Activated naive CD4-positive, alpha-beta T cell treated with anti-CD3 and anti-CD28 coated beads for 36 hours (primary cell): ENCODE measurements at regions not wholly inside any gene's neighbourhood (a gene's known extent, or its start where the extent isn't known, plus 50 kb on each side); places are given as distances from the start of the nearest gene placed in this dataset.
"Not testable (repeated sequence)": the region's sequence is repeated elsewhere in the genome, so short reads cannot be mapped to it uniquely, and the experiment has no call there.

Experiments
- CTCF ChIA-PET: fragments of 350-600 bp; sonication (Branson Sonifier 250); formaldehyde crosslinking; loops from one replicate; lab custom pipeline; 2021; ENCODE audit warnings: antibody characterized with exemption; lab: Charles Lee
- DNase-seq: peaks from one replicate; pipeline ENCODE4 v3.0.0-alpha.2; 2020
- H3K27ac Mint-ChIP-seq: one replicate; pipeline ENCODE4 v1.8.0; 2021; ENCODE audit warnings: mild to moderate bottlenecking, mixed read lengths
- H3K27me3 Mint-ChIP-seq: one replicate; pipeline ENCODE4 v1.8.0; 2021; ENCODE audit warnings: low read depth, mixed read lengths
- H3K36me3 Mint-ChIP-seq: one replicate; pipeline ENCODE4 v1.8.0; 2021; ENCODE audit warnings: low read depth, mixed read lengths
- H3K4me1 Mint-ChIP-seq: one replicate; pipeline ENCODE4 v1.8.0; 2021; ENCODE audit warnings: low read depth, mixed read lengths
- H3K4me3 Mint-ChIP-seq: one replicate; pipeline ENCODE4 v1.8.0; 2021; ENCODE audit warnings: mild to moderate bottlenecking, moderate library complexity, mixed read lengths
- H3K9me3 Mint-ChIP-seq: one replicate; pipeline ENCODE4 v1.8.0; 2021; ENCODE audit warnings: mixed read lengths
- intact Hi-C: fragments of 100-400 bp; cut with micrococcal nuclease; formaldehyde crosslinking; loops from one replicate; pipeline ENCODE4 v1.15.1; 2023

- H3K4me3 Mint-ChIP-seq, H3K36me3 Mint-ChIP-seq, H3K27ac Mint-ChIP-seq, H3K4me1 Mint-ChIP-seq, DNase-seq, CTCF ChIA-PET, H3K9me3 Mint-ChIP-seq, H3K27me3 Mint-ChIP-seq, intact Hi-C loops: not testable (repeated sequence)
These were observed 559.0 kb downstream of the CD109 start for GRCh38 chr6:74255007-74255406.

GRCh38 chr6:74254147-74254546 lies 558.1 kb downstream of the CD109 start:
- CTCF ChIA-PET, H3K27ac Mint-ChIP-seq, H3K4me1 Mint-ChIP-seq, H3K4me3 Mint-ChIP-seq, H3K27me3 Mint-ChIP-seq, DNase-seq, intact Hi-C loops, H3K36me3 Mint-ChIP-seq, H3K9me3 Mint-ChIP-seq: not testable (repeated sequence)

DNA sequence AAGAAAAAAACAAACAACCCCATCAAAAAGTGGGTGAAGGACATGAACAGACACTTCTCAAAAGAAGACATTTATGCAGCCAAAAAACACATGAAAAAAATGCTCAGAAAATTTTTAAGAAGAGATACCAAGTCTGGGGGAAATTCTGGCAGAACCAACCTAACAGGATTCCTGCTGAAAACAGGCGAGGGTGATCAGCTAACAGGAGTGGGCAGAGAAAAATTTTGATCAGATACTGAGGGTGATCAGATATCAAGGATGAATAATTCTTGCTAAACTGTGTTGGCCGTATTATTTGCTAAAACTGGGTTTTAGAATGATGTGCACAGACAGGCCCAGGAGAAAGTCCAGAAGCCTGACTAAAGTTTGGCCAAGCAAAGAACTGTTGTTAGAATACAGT lies 557.3 kb downstream of the CD109 start:
- no peak overlapping the region for H3K27ac Mint-ChIP-seq
- no peak for DNase-seq
- H3K4me3 Mint-ChIP-seq, result no peak overlapping the region
- no peaks in the 10 kb centered on the region for H3K4me1 Mint-ChIP-seq
- CTCF ChIA-PET, result no interaction called here
- intact Hi-C loops, result no loop called here
- H3K27me3 Mint-ChIP-seq, result no peaks in the 10 kb centered on the region
- H3K9me3 Mint-ChIP-seq, result no peaks in the 10 kb centered on the region
- H3K36me3 Mint-ChIP-seq, result no peaks in the 10 kb centered on the region

DNA sequence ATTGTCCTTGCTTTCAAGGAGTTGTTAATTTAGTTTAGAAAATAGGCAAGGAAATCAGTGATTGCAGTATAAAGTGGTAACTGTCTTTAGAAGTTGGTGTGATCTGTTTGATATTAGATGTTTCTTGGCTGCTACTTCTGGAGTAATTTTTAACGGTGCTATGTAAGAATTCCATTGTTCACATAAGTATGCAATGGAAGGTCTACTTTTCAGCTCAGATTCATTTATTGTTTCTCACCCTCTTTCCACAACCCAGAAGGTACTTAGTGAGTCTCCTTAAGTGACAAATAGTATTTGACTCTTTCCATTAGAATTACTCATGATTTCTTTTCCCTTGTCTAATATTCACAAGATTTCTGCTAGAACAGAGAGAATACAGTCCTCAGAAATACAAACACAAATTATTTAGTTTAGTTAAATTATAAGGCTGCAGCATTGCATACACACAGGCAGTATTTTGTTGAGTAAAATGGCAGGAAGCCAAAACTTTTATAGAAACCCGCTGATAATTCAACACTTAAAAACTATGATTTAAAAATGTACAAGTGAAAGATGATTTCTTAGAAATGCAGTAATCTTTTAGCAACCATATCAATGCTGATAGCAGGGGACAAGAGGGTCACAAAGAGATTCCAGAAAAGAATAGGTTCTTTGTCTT lies 554.3 kb downstream of the CD109 start:
- H3K9me3 Mint-ChIP-seq, result no peaks in the 10 kb centered on the region
- DNase-seq, result no peak
- H3K36me3 Mint-ChIP-seq, result no peaks in the 10 kb centered on the region
- CTCF ChIA-PET, result no interaction called here
- H3K27ac Mint-ChIP-seq, result no peak overlapping the region
- H3K27me3 Mint-ChIP-seq, result no peaks in the 10 kb centered on the region
- intact Hi-C loops, result no loop called here
- H3K4me3 Mint-ChIP-seq, result no peak overlapping the region
- no peaks in the 10 kb centered on the region for H3K4me1 Mint-ChIP-seq

DNA sequence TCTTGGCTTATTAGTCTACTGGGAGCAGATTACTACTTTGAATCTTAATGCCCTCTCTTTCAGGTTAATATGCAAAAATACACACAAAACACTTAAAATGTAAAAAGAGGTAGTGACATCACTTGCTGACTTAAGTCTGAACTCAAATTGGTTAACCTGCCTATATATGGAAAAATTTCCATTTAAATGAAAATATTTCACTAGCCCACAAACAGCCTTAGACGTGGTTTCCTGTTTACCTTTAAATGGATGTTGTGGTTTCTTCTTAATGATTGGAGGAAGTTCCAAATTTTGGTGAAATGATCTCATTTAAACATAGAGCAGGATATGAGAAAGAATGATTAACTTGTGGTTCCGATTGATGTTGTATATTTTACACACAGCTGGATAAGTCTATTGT lies 553.7 kb downstream of the CD109 start:
- CTCF ChIA-PET, result no interaction called here
- no peaks in the 10 kb centered on the region for H3K9me3 Mint-ChIP-seq
- intact Hi-C loops, result no loop called here

DNA sequence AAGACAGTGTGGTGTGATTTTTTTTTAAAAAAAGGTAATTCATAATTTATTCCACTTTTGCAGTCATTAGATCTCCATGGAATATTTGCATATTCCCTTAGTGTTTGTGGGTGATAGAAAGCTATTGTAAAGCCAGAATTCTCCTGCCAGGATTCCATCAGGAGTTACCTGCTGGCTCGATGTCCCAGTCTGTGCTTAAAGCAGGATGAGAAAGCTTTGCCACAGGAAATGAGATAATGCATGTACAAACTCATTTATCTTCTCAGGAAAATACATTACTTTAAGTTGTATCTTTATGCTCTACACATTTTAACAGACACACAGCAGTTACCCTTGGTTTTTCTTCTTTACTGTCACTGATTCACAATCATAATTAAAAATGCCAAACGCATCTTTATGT lies 553.0 kb downstream of the CD109 start:
- Mint-ChIP-seq H3K27me3 (no peaks in the 10 kb centered on the region), H3K4me3 (no peak overlapping the region), H3K27ac (no peak overlapping the region), H3K9me3 (no peaks in the 10 kb centered on the region), H3K4me1 (no peaks in the 10 kb centered on the region), H3K36me3 (no peaks in the 10 kb centered on the region)
- DNase-seq, result no peak
- intact Hi-C loops, result no loop called here
- CTCF ChIA-PET, result no interaction called here

More for the DNA sequence above, 553.7 kb downstream of the CD109 start:
- Mint-ChIP-seq H3K4me3 (no peak overlapping the region), H3K27me3 (no peaks in the 10 kb centered on the region), H3K36me3 (no peaks in the 10 kb centered on the region), H3K27ac (no peak overlapping the region), H3K4me1 (no peaks in the 10 kb centered on the region)
- no peak for DNase-seq

DNA sequence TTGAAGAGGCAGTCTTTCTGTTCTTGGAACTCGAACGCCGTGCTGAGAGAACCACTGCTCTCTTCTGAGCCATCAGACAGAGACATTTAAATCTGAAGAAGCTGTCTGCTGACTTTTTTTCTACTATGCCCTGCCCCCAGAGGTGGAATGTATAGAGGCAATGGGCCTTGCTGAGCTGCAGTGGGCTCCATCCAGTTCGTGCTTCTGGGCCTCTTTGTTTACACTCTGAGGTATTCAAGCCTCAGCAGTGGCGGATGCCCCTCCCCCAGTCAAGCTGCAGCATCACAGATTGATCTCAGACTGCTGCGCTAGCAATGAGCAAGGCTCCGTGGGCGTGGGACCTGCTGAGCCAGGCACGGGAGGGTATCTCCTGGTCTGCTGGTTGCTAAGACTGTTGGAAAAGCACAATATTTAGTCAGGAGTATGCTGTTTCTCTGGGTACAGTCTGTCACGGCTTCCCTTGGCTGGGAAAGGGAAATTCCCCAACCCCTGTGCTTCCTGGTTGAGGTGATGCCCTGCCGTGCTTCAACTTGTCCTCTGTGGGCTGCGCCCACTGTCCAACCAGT lies 526.8 kb downstream of the CD109 start:
- no peaks in the 10 kb centered on the region for H3K9me3 Mint-ChIP-seq
- CTCF ChIA-PET, result no interaction called here
- no peak overlapping the region for H3K27ac Mint-ChIP-seq
- no peaks in the 10 kb centered on the region for H3K36me3 Mint-ChIP-seq
- H3K4me3 Mint-ChIP-seq, result no peak overlapping the region
- DNase-seq, result no peak
- intact Hi-C loops, result no loop called here
- H3K4me1 Mint-ChIP-seq, result no peaks in the 10 kb centered on the region
- H3K27me3 Mint-ChIP-seq, result no peaks in the 10 kb centered on the region

- Mint-ChIP-seq H3K4me1 (no peaks in the 10 kb centered on the region), H3K9me3 (peaks cover 3% of the 10 kb centered on the region), H3K36me3 (no peaks in the 10 kb centered on the region), H3K27me3 (no peaks in the 10 kb centered on the region), H3K4me3 (no peak overlapping the region), H3K27ac (no peak overlapping the region)
- no peak for DNase-seq
- CTCF ChIA-PET, result no interaction called here
- intact Hi-C loops, result no loop called here
These were observed 518.0 kb downstream of the CD109 start for GRCh38 chr6:74213995-74214394.

GRCh38 chr6:74208239-74208638 lies 512.2 kb downstream of the CD109 start:
- H3K4me3 Mint-ChIP-seq, result no peak overlapping the region
- no peaks in the 10 kb centered on the region for H3K36me3 Mint-ChIP-seq
- H3K27ac Mint-ChIP-seq, result no peak overlapping the region
- H3K27me3 Mint-ChIP-seq, result no peaks in the 10 kb centered on the region
- CTCF ChIA-PET, result no interaction called here
- H3K9me3 Mint-ChIP-seq, result peaks cover 3% of the 10 kb centered on the region
- no peaks in the 10 kb centered on the region for H3K4me1 Mint-ChIP-seq
- intact Hi-C loops, result no loop called here
- DNase-seq, result no peak

DNA sequence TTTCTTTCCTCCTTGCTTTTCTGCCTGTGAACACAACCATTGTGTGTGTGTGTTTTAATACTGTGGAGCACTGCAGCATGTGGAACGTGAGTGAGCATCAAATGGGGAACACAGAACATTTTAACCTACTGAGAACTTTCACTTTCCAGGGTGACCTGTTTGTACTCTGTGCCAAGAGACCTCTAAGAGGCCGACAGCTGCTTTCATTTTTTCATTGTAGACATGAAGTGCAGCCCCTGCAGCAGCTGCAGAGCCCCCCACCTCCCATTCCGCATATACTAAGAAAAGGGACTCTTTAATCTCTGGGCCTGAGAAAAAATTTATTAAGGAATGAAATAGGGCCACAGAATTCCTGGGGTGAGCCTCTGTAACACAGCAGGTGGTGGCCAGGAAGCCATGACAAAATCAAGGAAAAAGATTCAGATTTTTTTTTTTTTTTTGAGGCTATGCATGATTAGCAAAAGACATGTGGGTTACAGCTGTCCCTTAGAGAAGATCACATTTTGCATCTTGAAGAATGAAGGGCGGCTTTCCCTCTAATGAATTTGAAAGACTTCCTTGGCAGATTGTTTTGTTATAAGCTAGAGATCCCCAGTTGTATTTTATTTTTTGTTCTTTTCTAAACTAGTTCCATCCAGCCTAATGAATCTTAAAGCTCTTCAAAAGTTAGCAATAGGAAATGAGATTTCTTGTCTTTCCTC lies 503.4 kb downstream of the CD109 start:
- H3K9me3 Mint-ChIP-seq, result no peaks in the 10 kb centered on the region
- intact Hi-C loops, result no loop called here
- CTCF ChIA-PET, result interaction anchor here (0.6 kb wide), 1 partner anchor 227 kb away, joined by 4 read pairs; no protein-coding TSS in a partner anchor
- no peaks in the 10 kb centered on the region for H3K36me3 Mint-ChIP-seq
- no peaks in the 10 kb centered on the region for H3K4me1 Mint-ChIP-seq
- H3K27me3 Mint-ChIP-seq, result no peaks in the 10 kb centered on the region
- no peak for DNase-seq
- H3K27ac Mint-ChIP-seq, result no peak overlapping the region
- H3K4me3 Mint-ChIP-seq, result no peak overlapping the region

DNA sequence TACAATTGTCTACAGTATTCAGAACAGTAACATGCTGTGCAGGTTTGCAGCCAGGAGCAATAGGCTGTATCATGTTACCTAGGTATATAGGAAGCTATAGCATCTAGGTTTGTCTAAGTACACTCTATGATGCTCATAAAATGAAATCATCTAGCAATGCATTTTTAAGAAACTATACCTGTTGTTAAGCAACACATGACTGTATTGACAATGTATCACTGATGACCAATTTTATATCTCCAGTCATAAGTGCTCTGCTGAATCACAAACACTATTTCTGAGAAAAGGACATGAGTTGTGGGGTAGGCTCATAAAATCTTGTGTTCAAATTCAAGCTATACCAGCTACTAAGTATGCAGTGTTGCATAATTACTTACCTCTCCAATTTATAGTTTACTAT lies 501.3 kb downstream of the CD109 start:
- Mint-ChIP-seq H3K4me3 (no peak overlapping the region), H3K36me3 (no peaks in the 10 kb centered on the region), H3K27me3 (no peaks in the 10 kb centered on the region), H3K4me1 (no peaks in the 10 kb centered on the region), H3K27ac (no peak overlapping the region), H3K9me3 (no peaks in the 10 kb centered on the region)
- intact Hi-C loops, result no loop called here
- DNase-seq, result no peak
- CTCF ChIA-PET, result no interaction called here

DNA sequence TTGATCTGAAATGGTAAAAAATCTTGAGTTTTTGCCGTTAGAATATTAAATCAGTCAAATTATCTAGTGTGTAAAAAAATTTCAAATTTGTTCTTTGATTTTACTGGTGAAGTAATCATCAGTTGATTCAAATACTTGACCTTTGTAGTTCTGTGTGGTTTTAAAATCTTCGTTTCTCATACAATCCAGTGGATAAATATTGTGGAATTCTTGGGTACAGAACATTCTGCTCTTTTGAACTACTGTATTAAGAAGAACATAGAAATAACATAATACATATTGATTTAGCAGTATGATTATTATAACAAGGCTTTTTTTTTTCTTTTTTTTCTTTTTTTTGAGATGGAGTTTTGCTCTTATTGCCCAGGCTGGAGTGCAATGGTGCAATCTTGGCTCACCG lies 491.8 kb downstream of the CD109 start:
- intact Hi-C loops, result no loop called here
- H3K27ac Mint-ChIP-seq, result no peak overlapping the region
- no peaks in the 10 kb centered on the region for H3K36me3 Mint-ChIP-seq
- CTCF ChIA-PET, result no interaction called here
- H3K9me3 Mint-ChIP-seq, result no peaks in the 10 kb centered on the region
- no peaks in the 10 kb centered on the region for H3K27me3 Mint-ChIP-seq
- H3K4me3 Mint-ChIP-seq, result no peak overlapping the region
- DNase-seq, result no peak
- no peaks in the 10 kb centered on the region for H3K4me1 Mint-ChIP-seq

- Mint-ChIP-seq H3K27ac (no peak overlapping the region), H3K27me3 (no peaks in the 10 kb centered on the region), H3K4me3 (no peak overlapping the region), H3K4me1 (no peaks in the 10 kb centered on the region), H3K9me3 (no peaks in the 10 kb centered on the region), H3K36me3 (no peaks in the 10 kb centered on the region)
- intact Hi-C loops, result no loop called here
- CTCF ChIA-PET, result no interaction called here
- no peak for DNase-seq
These were observed 487.0 kb downstream of the CD109 start for GRCh38 chr6:74182992-74183391.
